LoVo (cell line): ENCODE measurements at regions not wholly inside any gene's neighbourhood (a gene's known extent, or its start where the extent isn't known, plus 50 kb on each side); places are given as distances from the start of the nearest gene placed in this dataset.

Experiments used
- DNase-seq: peaks from one replicate; pipeline ENCODE4 v3.0.0-alpha.2; 2016; ENCODE audit warnings: low spot score

GRCh38 chr5:125205601-125206225 lies 459.3 kb upstream of the ZNF608 start:
- DNase-seq = no peak

- DNase-seq = no peak
These were observed 461.4 kb upstream of the ZNF608 start for GRCh38 chr5:125207856-125208255.

- no peak for DNase-seq
These were observed 463.2 kb upstream of the ZNF608 start for GRCh38 chr5:125209650-125210049.

- DNase-seq = no peak
These were observed 464.0 kb upstream of the ZNF608 start for GRCh38 chr5:125210242-125210947.

GRCh38 chr5:125214080-125214479 lies 467.6 kb upstream of the ZNF608 start:
- DNase-seq = no peak

- no peak for DNase-seq
These were observed 469.2 kb upstream of the ZNF608 start for GRCh38 chr5:125215593-125215992.

GRCh38 chr5:125219710-125220109 lies 473.3 kb upstream of the ZNF608 start:
- DNase-seq = no peak

- no peak for DNase-seq
These were observed 473.8 kb upstream of the ZNF608 start for GRCh38 chr5:125220284-125220683.

- DNase-seq = no peak
These were observed 476.3 kb upstream of the ZNF608 start for GRCh38 chr5:125222597-125223240.

GRCh38 chr5:125225424-125225823 lies 479.0 kb upstream of the ZNF608 start:
- no peak for DNase-seq

GRCh38 chr5:125226825-125227224 lies 480.4 kb upstream of the ZNF608 start:
- no peak for DNase-seq

GRCh38 chr5:125227333-125228095 lies 481.1 kb upstream of the ZNF608 start:
- DNase-seq = peak; percentile 31

- DNase-seq = no peak
These were observed 482.1 kb upstream of the ZNF608 start for GRCh38 chr5:125228363-125229070.

- DNase-seq = no peak
These were observed 483.1 kb upstream of the ZNF608 start for GRCh38 chr5:125229556-125229955.

- DNase-seq = no peak
These were observed 486.4 kb upstream of the ZNF608 start for GRCh38 chr5:125232779-125233230.

- no peak for DNase-seq
These were observed 487.5 kb upstream of the ZNF608 start for GRCh38 chr5:125233944-125234343.

GRCh38 chr5:125236007-125236406 lies 489.6 kb upstream of the ZNF608 start:
- no peak for DNase-seq

- no peak for DNase-seq
These were observed 490.5 kb upstream of the ZNF608 start for GRCh38 chr5:125236981-125237380.

- no peak for DNase-seq
These were observed 498.1 kb upstream of the ZNF608 start for GRCh38 chr5:125244531-125244930.

GRCh38 chr5:125245216-125245615 lies 498.8 kb upstream of the ZNF608 start:
- DNase-seq = no peak

GRCh38 chr5:125249400-125249799 lies 503.0 kb upstream of the ZNF608 start:
- no peak for DNase-seq

GRCh38 chr5:125251703-125252102 lies 505.3 kb upstream of the ZNF608 start:
- DNase-seq = no peak
